IgD-negative memory B cell (primary cell): ENCODE measurements at regions not wholly inside any gene's neighbourhood (a gene's known extent, or its start where the extent isn't known, plus 50 kb on each side); places are given as distances from the start of the nearest gene placed in this dataset.

Experiments used
- H3K27ac Mint-ChIP-seq, 3 donors: one replicate each; pipeline ENCODE4 v1.8.0; 2020 to 2022; ENCODE audit warnings: mild to moderate bottlenecking in 3 of 3, mixed read lengths in 3 of 3, moderate library complexity in 1 of 3
- H3K27me3 Mint-ChIP-seq: one replicate; pipeline ENCODE4 v1.8.0; 2021; ENCODE audit warnings: mixed read lengths
- H3K36me3 Mint-ChIP-seq: one replicate; pipeline ENCODE4 v1.8.0; 2020; ENCODE audit warnings: mild to moderate bottlenecking, mixed read lengths
- H3K4me1 Mint-ChIP-seq, 3 donors: one replicate each; pipeline ENCODE4 v1.8.0; 2020 to 2022; ENCODE audit warnings: mixed read lengths in 3 of 3, mild to moderate bottlenecking in 1 of 3
- H3K4me3 Mint-ChIP-seq, 4 donors: one replicate each; pipeline ENCODE4 v1.8.0; 2020 to 2022; ENCODE audit warnings: mild to moderate bottlenecking in 4 of 4, mixed read lengths in 4 of 4, moderate library complexity in 3 of 4
- H3K9me3 Mint-ChIP-seq, 3 donors: one replicate each; pipeline ENCODE4 v1.8.0; 2020 to 2021; ENCODE audit warnings: mixed read lengths in 3 of 3, mild to moderate bottlenecking in 1 of 3

GRCh38 chr5:133853646-133854365, 114.6 kb downstream of the C5orf15 start:
- Mint-ChIP-seq H3K9me3 (peaks cover 0 to 2% (median 0%) of the 10 kb centered on the region in 3 donors), H3K36me3 (no peaks in the 10 kb centered on the region), H3K4me3 (peak overlapping the region in 1 of 4 donors; percentile 68), H3K27ac (no peak overlapping the region), H3K27me3 (peaks cover 7% of the 10 kb centered on the region), H3K4me1 (peaks cover 0 to 10% (median 3%) of the 10 kb centered on the region in 3 donors)

GRCh38 chr5:133851521-133851920, 116.9 kb downstream of the C5orf15 start:
- H3K4me3 Mint-ChIP-seq = peak overlapping the region in 1 of 4 donors; percentile 56
- peaks cover 0 to under 1% (median 0%) of the 10 kb centered on the region in 3 donors for H3K9me3 Mint-ChIP-seq
- H3K27me3 Mint-ChIP-seq = peaks cover 8% of the 10 kb centered on the region
- H3K36me3 Mint-ChIP-seq = no peaks in the 10 kb centered on the region
- H3K27ac Mint-ChIP-seq = no peak overlapping the region
- peaks cover 6 to 23% (median 20%) of the 10 kb centered on the region in 3 donors for H3K4me1 Mint-ChIP-seq

GRCh38 chr5:133850811-133851210, 117.6 kb downstream of the C5orf15 start:
- Mint-ChIP-seq H3K4me3 (no peak overlapping the region), H3K27ac (no peak overlapping the region), H3K36me3 (no peaks in the 10 kb centered on the region), H3K27me3 (peaks cover 8% of the 10 kb centered on the region), H3K4me1 (peaks cover 8 to 27% (median 26%) of the 10 kb centered on the region in 3 donors), H3K9me3 (no peaks in the 10 kb centered on the region)

- peaks cover 5% of the 10 kb centered on the region for H3K27me3 Mint-ChIP-seq
- peaks cover 8 to 27% (median 26%) of the 10 kb centered on the region in 3 donors for H3K4me1 Mint-ChIP-seq
- H3K27ac Mint-ChIP-seq = no peak overlapping the region
- H3K9me3 Mint-ChIP-seq = no peaks in the 10 kb centered on the region
- no peaks in the 10 kb centered on the region for H3K36me3 Mint-ChIP-seq
- H3K4me3 Mint-ChIP-seq = no peak overlapping the region
Measured at GRCh38 chr5:133849116-133849515, 119.3 kb downstream of the C5orf15 start.

- peak overlapping the region in 1 of 3 donors; percentile 48 for H3K27ac Mint-ChIP-seq
- H3K27me3 Mint-ChIP-seq = peaks cover 5% of the 10 kb centered on the region
- no peaks in the 10 kb centered on the region for H3K9me3 Mint-ChIP-seq
- no peaks in the 10 kb centered on the region for H3K36me3 Mint-ChIP-seq
- H3K4me1 Mint-ChIP-seq = peaks cover 8 to 27% (median 26%) of the 10 kb centered on the region in 3 donors
- peak overlapping the region in 1 of 4 donors; percentile 18 for H3K4me3 Mint-ChIP-seq
Measured at GRCh38 chr5:133848341-133848811, 120.0 kb downstream of the C5orf15 start.

GRCh38 chr5:133847886-133848285, 120.5 kb downstream of the C5orf15 start:
- peaks cover 8 to 27% (median 26%) of the 10 kb centered on the region in 3 donors for H3K4me1 Mint-ChIP-seq
- H3K27ac Mint-ChIP-seq = no peak overlapping the region
- peaks cover 5% of the 10 kb centered on the region for H3K27me3 Mint-ChIP-seq
- no peaks in the 10 kb centered on the region for H3K9me3 Mint-ChIP-seq
- peak overlapping the region in 1 of 4 donors; percentile 36 for H3K4me3 Mint-ChIP-seq
- no peaks in the 10 kb centered on the region for H3K36me3 Mint-ChIP-seq

- H3K9me3 Mint-ChIP-seq = no peaks in the 10 kb centered on the region
- H3K27ac Mint-ChIP-seq = no peak overlapping the region
- peaks cover 5% of the 10 kb centered on the region for H3K27me3 Mint-ChIP-seq
- H3K4me3 Mint-ChIP-seq = peak overlapping the region in 1 of 4 donors; percentile 92
- peaks cover 8 to 27% (median 26%) of the 10 kb centered on the region in 3 donors for H3K4me1 Mint-ChIP-seq
- no peaks in the 10 kb centered on the region for H3K36me3 Mint-ChIP-seq
Measured at GRCh38 chr5:133847301-133847700, 121.1 kb downstream of the C5orf15 start.

GRCh38 chr5:133846478-133847226, 121.8 kb downstream of the C5orf15 start:
- no peaks in the 10 kb centered on the region for H3K9me3 Mint-ChIP-seq
- H3K4me1 Mint-ChIP-seq = peaks cover 8 to 27% (median 26%) of the 10 kb centered on the region in 3 donors
- no peaks in the 10 kb centered on the region for H3K36me3 Mint-ChIP-seq
- H3K4me3 Mint-ChIP-seq = peak overlapping the region in 3 of 4 donors; percentile 51 to 92 (median 83)
- peaks cover 5% of the 10 kb centered on the region for H3K27me3 Mint-ChIP-seq
- H3K27ac Mint-ChIP-seq = no peak overlapping the region

GRCh38 chr5:133845271-133845670, 123.2 kb downstream of the C5orf15 start:
- Mint-ChIP-seq H3K9me3 (no peaks in the 10 kb centered on the region), H3K4me1 (peaks cover 8 to 27% (median 26%) of the 10 kb centered on the region in 3 donors), H3K27me3 (peaks cover 1% of the 10 kb centered on the region), H3K36me3 (no peaks in the 10 kb centered on the region), H3K4me3 (no peak overlapping the region), H3K27ac (no peak overlapping the region)

- H3K4me1 Mint-ChIP-seq = peaks cover 8 to 27% (median 24%) of the 10 kb centered on the region in 3 donors
- peaks cover 1% of the 10 kb centered on the region for H3K27me3 Mint-ChIP-seq
- H3K36me3 Mint-ChIP-seq = no peaks in the 10 kb centered on the region
- H3K4me3 Mint-ChIP-seq = no peak overlapping the region
- H3K27ac Mint-ChIP-seq = no peak overlapping the region
- H3K9me3 Mint-ChIP-seq = no peaks in the 10 kb centered on the region
Measured at GRCh38 chr5:133844836-133845235, 123.6 kb downstream of the C5orf15 start.

GRCh38 chr5:133843911-133844310, 124.5 kb downstream of the C5orf15 start:
- H3K27me3 Mint-ChIP-seq = peaks cover 1% of the 10 kb centered on the region
- no peak overlapping the region for H3K27ac Mint-ChIP-seq
- H3K4me1 Mint-ChIP-seq = peaks cover 8 to 24% (median 17%) of the 10 kb centered on the region in 3 donors
- H3K9me3 Mint-ChIP-seq = no peaks in the 10 kb centered on the region
- H3K4me3 Mint-ChIP-seq = no peak overlapping the region
- no peaks in the 10 kb centered on the region for H3K36me3 Mint-ChIP-seq

- H3K27ac Mint-ChIP-seq = no peak overlapping the region
- peaks cover 6 to 18% (median 14%) of the 10 kb centered on the region in 3 donors for H3K4me1 Mint-ChIP-seq
- peaks cover 3% of the 10 kb centered on the region for H3K27me3 Mint-ChIP-seq
Measured at GRCh38 chr5:133842846-133843611, 125.4 kb downstream of the C5orf15 start.

GRCh38 chr5:133841831-133842750, 126.3 kb downstream of the C5orf15 start:
- Mint-ChIP-seq H3K27ac (no peak overlapping the region), H3K4me3 (no peak overlapping the region), H3K4me1 (peaks cover 6 to 12% (median 10%) of the 10 kb centered on the region in 3 donors), H3K36me3 (no peaks in the 10 kb centered on the region), H3K9me3 (peaks cover 0 to 3% (median 3%) of the 10 kb centered on the region in 3 donors), H3K27me3 (peaks cover 3% of the 10 kb centered on the region)

More at GRCh38 chr5:133842846-133843611, 125.4 kb downstream of the C5orf15 start:
- no peak overlapping the region for H3K4me3 Mint-ChIP-seq
- H3K9me3 Mint-ChIP-seq = no peaks in the 10 kb centered on the region
- no peaks in the 10 kb centered on the region for H3K36me3 Mint-ChIP-seq

GRCh38 chr5:133840168-133840567, 128.3 kb downstream of the C5orf15 start:
- H3K4me3 Mint-ChIP-seq = no peak overlapping the region
- H3K9me3 Mint-ChIP-seq = peaks cover 3 to 22% (median 5%) of the 10 kb centered on the region in 3 donors
- peaks cover 5% of the 10 kb centered on the region for H3K27me3 Mint-ChIP-seq
- H3K4me1 Mint-ChIP-seq = no peaks in the 10 kb centered on the region
- H3K36me3 Mint-ChIP-seq = no peaks in the 10 kb centered on the region
- no peak overlapping the region for H3K27ac Mint-ChIP-seq
